Thyroid gland (tissue), 4 donors: ENCODE measurements at regions not wholly inside any gene's neighbourhood (a gene's known extent, or its start where the extent isn't known, plus 50 kb on each side); places are given as distances from the start of the nearest gene placed in this dataset.

ENCODE experiments used
- DNase-seq, 2 donors: peaks; one replicate each; pipeline ENCODE4 v3.0.0-alpha.2; 2019
- H3K27ac ChIP-seq, 3 donors: fragments of 200-600 bp; sonication (generic); 1 replicate in 2 of 3; 2 replicates in 1 of 3; pipeline ENCODE4 v1.5.1; 2016 to 2019; ENCODE audit warnings: mild to moderate bottlenecking in 1 of 3, moderate library complexity in 1 of 3
- H3K27me3 ChIP-seq: fragments of 200-600 bp; sonication (generic); one replicate; pipeline ENCODE4 v1.5.1; 2019
- H3K36me3 ChIP-seq, 2 donors: fragments of 200-600 bp; sonication (generic); one replicate each; pipeline ENCODE4 v1.5.1; 2016 to 2019
- H3K4me1 ChIP-seq, 2 donors: fragments of 200-600 bp; sonication (generic); one replicate each; pipeline ENCODE4 v1.5.1; 2017 to 2019
- H3K4me3 ChIP-seq, 3 donors: fragments of 200-600 bp; sonication (generic); replicated peaks in 1 of 3; 1 replicate in 2 of 3; 2 replicates in 1 of 3; pipeline ENCODE4 v1.5.1; 2016; ENCODE audit warnings: mild to moderate bottlenecking in 1 of 3
- H3K9me3 ChIP-seq: fragments of 200-600 bp; sonication (generic); one replicate; pipeline ENCODE4 v1.5.1; 2017
- CTCF ChIP-seq, 6 experiments: fragments of 200-600 bp in 3 of 6; fragments of 450-650 bp in 3 of 6; sonication (generic) in 3 of 6; IDR thresholded peaks; one replicate each; pipeline ENCODE4 v1.5.1; 2016 to 2019; ENCODE audit warnings: antibody characterized with exemption in 6 of 6, mild to moderate bottlenecking in 2 of 6, inconsistent platforms in 1 of 6, moderate library complexity in 1 of 6
- POLR2A ChIP-seq, 2 donors: fragments of 450-650 bp; IDR thresholded peaks; one replicate each; pipeline ENCODE4 v1.6.1; 2017; ENCODE audit warnings: antibody characterized with exemption in 2 of 2, mild to moderate bottlenecking in 2 of 2, moderate library complexity in 1 of 2
- WGBS, 2 donors: methylation state at CpG; one replicate each; pipeline ENCODE4 v1.1.5; 2017; 5-methylcytosine and 5-hydroxymethylcytosine counted together
- intact Hi-C: fragments of 100-400 bp; cut with DNase I; formaldehyde crosslinking; loops from one replicate; pipeline ENCODE4 v1.15.1; 2023

- Histone ChIP-seq H3K27ac (no peak overlapping the region), H3K9me3 (no peaks in the 10 kb centered on the region), H3K27me3 (no peaks in the 10 kb centered on the region), H3K4me3 (no peak overlapping the region), H3K4me1 (no peaks in the 10 kb centered on the region), H3K36me3 (no peaks in the 10 kb centered on the region)
- no peak for TF ChIP-seq CTCF (IDR thresholded peaks at IDR 0.05)
- TF ChIP-seq POLR2A (IDR thresholded peaks at IDR 0.05), result no peak
- no peak for DNase-seq
- 91 to 96% methylated on average over 1 of the region's 1 CpG for WGBS, 2 donors
- intact Hi-C loops, result no loop called here
Measured at GRCh38 chr2:104649866-104650265, 204.0 kb upstream of the POU3F3 start.

GRCh38 chr2:104650405-104650996, 203.4 kb upstream of the POU3F3 start:
- no peak overlapping the region for H3K4me3 ChIP-seq
- no peak overlapping the region for H3K27ac ChIP-seq
- no peak for DNase-seq
- no peaks in the 10 kb centered on the region for H3K36me3 ChIP-seq
- no peaks in the 10 kb centered on the region for H3K9me3 ChIP-seq
- no peaks in the 10 kb centered on the region for H3K27me3 ChIP-seq
- H3K4me1 ChIP-seq, result no peaks in the 10 kb centered on the region
- TF ChIP-seq POLR2A (IDR thresholded peaks at IDR 0.05), result no peak
- TF ChIP-seq CTCF (IDR thresholded peaks at IDR 0.05), result no peak
- intact Hi-C loops, result no loop called here

GRCh38 chr2:104654811-104655210, 199.1 kb upstream of the POU3F3 start:
- TF ChIP-seq POLR2A (IDR thresholded peaks at IDR 0.05), result no peak
- no peak for TF ChIP-seq CTCF (IDR thresholded peaks at IDR 0.05)
- H3K4me3 ChIP-seq, result no peak overlapping the region
- no peaks in the 10 kb centered on the region for H3K9me3 ChIP-seq
- H3K27me3 ChIP-seq, result no peaks in the 10 kb centered on the region
- no peaks in the 10 kb centered on the region for H3K4me1 ChIP-seq
- H3K36me3 ChIP-seq, result no peaks in the 10 kb centered on the region
- peak overlapping the region in 1 of 3 donors; percentile 14 for H3K27ac ChIP-seq
- WGBS, 2 donors, result 60 to 62% methylated on average over 4 of the region's 4 CpGs
- DNase-seq, result peak; percentile 3 to 5
- intact Hi-C loops, result no loop called here

GRCh38 chr2:104656571-104657163, 197.2 kb upstream of the POU3F3 start:
- no peak for DNase-seq
- 70 to 72% methylated on average over 20 of the region's 20 CpGs for WGBS, 2 donors
- H3K27me3 ChIP-seq, result no peaks in the 10 kb centered on the region
- H3K36me3 ChIP-seq, result no peaks in the 10 kb centered on the region
- H3K9me3 ChIP-seq, result no peaks in the 10 kb centered on the region
- intact Hi-C loops, result no loop called here
- H3K27ac ChIP-seq, result no peak overlapping the region
- TF ChIP-seq POLR2A (IDR thresholded peaks at IDR 0.05), result no peak
- no peak for TF ChIP-seq CTCF (IDR thresholded peaks at IDR 0.05)
- H3K4me3 ChIP-seq, result no peak overlapping the region
- no peaks in the 10 kb centered on the region for H3K4me1 ChIP-seq

GRCh38 chr2:104658144-104658835, 195.6 kb upstream of the POU3F3 start:
- Histone ChIP-seq H3K36me3 (no peaks in the 10 kb centered on the region), H3K4me1 (no peaks in the 10 kb centered on the region), H3K9me3 (no peaks in the 10 kb centered on the region), H3K27ac (no peak overlapping the region), H3K4me3 (no peak overlapping the region), H3K27me3 (no peaks in the 10 kb centered on the region)
- DNase-seq, result peak in 1 of 2 donors; percentile 17
- intact Hi-C loops, result no loop called here
- TF ChIP-seq POLR2A (IDR thresholded peaks at IDR 0.05), result no peak
- 59 to 64% methylated on average over 19 of the region's 19 CpGs for WGBS, 2 donors
